K562 (cell line): ENCODE measurements at regions not wholly inside any gene's neighbourhood (a gene's known extent, or its start where the extent isn't known, plus 50 kb on each side); places are given as distances from the start of the nearest gene placed in this dataset.

Experiments
- ATAC-seq: fragments of 200-7000 bp; cut with Tn5 transposase; 3 replicates; pipeline ENCODE4 v1.9.1; 2020; ENCODE audit warnings: moderate library complexity
- BruUV-seq: library from RNA; stranded (reverse); fragments of 400-500 nt; replicated peaks from 2 replicates; lab custom pipeline; 2021; lab: Mats Ljungman, UMichigan
- CTCF ChIA-PET: fragments of 300-600 bp; formaldehyde crosslinking; extraction: SDS; loops from one replicate; lab custom pipeline; 2021; ENCODE audit warnings: low intra/inter-chr PET ratio; lab: Yijun Ruan, JAX
- POLR2A ChIA-PET: fragments of 300-600, 350-650 bp; sonication (Branson Sonifier 250); formaldehyde crosslinking; extraction: SDS; loops from one replicate; lab custom pipeline; 2021; ENCODE audit warnings: antibody characterized with exemption, inconsistent platforms; lab: Yijun Ruan, JAX
- DNase-seq, 4 experiments: peaks; one replicate each; pipeline versions ENCODE4 v3.0.0 to v3.0.0-alpha.2; 2011 to 2018; ENCODE audit warnings: low spot score in 3 of 4, mixed read lengths in 3 of 4; ENCODE audit errors: extremely low read depth in 1 of 4
- FAIRE-seq: peaks from 2 replicates; lab custom pipeline; 2011; peaks lifted over from hg19 to GRCh38; lab: Jason Lieb, UNC
- H2AFZ ChIP-seq: 2 replicates; pipeline ENCODE4 v1.6.0; 2011; ENCODE audit warnings: low read depth, low read length, control low read depth, inconsistent platforms
- H3K27ac ChIP-seq: fragments of 200-600 bp; 3 replicates; pipeline ENCODE4 v1.8.0; 2011; ENCODE audit warnings: low read depth, mild to moderate bottlenecking, control low read depth, inconsistent platforms, low read length, moderate library complexity, mixed read lengths; ENCODE audit errors: extremely low read depth
- H3K27me3 ChIP-seq, 2 experiments: fragments of 300-600 bp in 1 of 2; 2 replicates in 1 of 2; 3 replicates in 1 of 2; pipeline versions ENCODE4 v1.6.0 to v1.8.0; 2011; ENCODE audit warnings: inconsistent platforms in 2 of 2, low read length in 2 of 2, mild to moderate bottlenecking in 1 of 2, mixed read lengths in 1 of 2, moderate library complexity in 1 of 2; ENCODE audit not compliant: control insufficient read depth in 2 of 2, insufficient read depth in 2 of 2
- H3K36me3 ChIP-seq: fragments of 300-600 bp; 3 replicates; pipeline ENCODE4 v1.8.0; 2011; ENCODE audit warnings: mild to moderate bottlenecking, low read length, inconsistent platforms; ENCODE audit not compliant: control insufficient read depth, insufficient read depth
- H3K4me1 ChIP-seq, 2 experiments: fragments of 200-600 bp in 1 of 2; replicated peaks in 1 of 2; 2 replicates in 1 of 2; 3 replicates in 1 of 2; pipeline versions ENCODE4 v1.5.1 to v1.8.0; 2011; ENCODE audit warnings: inconsistent platforms in 2 of 2, low read length in 2 of 2, mild to moderate bottlenecking in 1 of 2, mixed read lengths in 1 of 2, moderate library complexity in 1 of 2; ENCODE audit not compliant: control insufficient read depth in 2 of 2, insufficient read depth in 2 of 2
- H3K4me2 ChIP-seq: 2 replicates; pipeline ENCODE4 v1.6.1; 2011; ENCODE audit warnings: low read length, control low read depth, inconsistent platforms, mixed read lengths; ENCODE audit not compliant: insufficient read depth
- H3K4me3 ChIP-seq: fragments of 200-600 bp; sonication (generic), shearing (Covaris generic); 2 replicates; pipeline ENCODE4 v1.5.1; 2016; ENCODE audit warnings: control low read depth, inconsistent platforms
- H3K79me2 ChIP-seq: fragments of 200-600 bp; 3 replicates; pipeline ENCODE4 v1.8.0; 2011; ENCODE audit warnings: low read length, inconsistent platforms; ENCODE audit not compliant: control insufficient read depth, insufficient read depth
- H3K9ac ChIP-seq, 2 experiments: 2 replicates each; pipeline versions ENCODE4 v1.6.0 to v1.6.1; 2011; ENCODE audit warnings: low read depth in 2 of 2, low read length in 2 of 2, control low read depth in 1 of 2, inconsistent platforms in 1 of 2, mild to moderate bottlenecking in 1 of 2, mixed read lengths in 1 of 2; ENCODE audit not compliant: insufficient read depth in 1 of 2
- H3K9me1 ChIP-seq: one replicate; pipeline ENCODE4 v1.6.0; 2011; ENCODE audit warnings: inconsistent platforms, mild to moderate bottlenecking, low read length, moderate library complexity; ENCODE audit not compliant: control insufficient read depth, insufficient read depth
- H3K9me3 ChIP-seq: replicated peaks from 2 replicates; pipeline ENCODE4 v1.5.1; 2011; ENCODE audit warnings: low read depth, low read length, inconsistent platforms; ENCODE audit not compliant: control insufficient read depth, insufficient read depth
- H4K20me1 ChIP-seq: replicated peaks from 2 replicates; pipeline ENCODE4 v1.6.1; 2011; ENCODE audit warnings: low read length, inconsistent platforms, mixed read lengths; ENCODE audit not compliant: control insufficient read depth, insufficient read depth
- BMI1 ChIP-seq: fragments of 150-350 bp; IDR thresholded peaks from 2 replicates; pipeline ENCODE4 v1.6.1; 2014; ENCODE audit warnings: low read length
- E4F1 ChIP-seq: fragments of 250-450 bp; sonication (Bioruptor Pico); IDR thresholded peaks from 2 replicates; pipeline ENCODE4 v1.5.0; 2021; ENCODE audit warnings: mild to moderate bottlenecking, borderline replicate concordance
- FOXJ3 ChIP-seq: sonication (generic); formaldehyde crosslinking; IDR thresholded peaks from 2 replicates; pipeline ENCODE4 v1.4.0; 2020; ENCODE audit warnings: mild to moderate bottlenecking, missing genetic modification reagents
- PHTF2 ChIP-seq: fragments of 250-450 bp; sonication (Bioruptor Pico); IDR thresholded peaks from 2 replicates; pipeline ENCODE4 v1.5.0; 2021; ENCODE audit warnings: mild to moderate bottlenecking
- TFAM ChIP-seq: fragments of 250-450 bp; sonication (Bioruptor Pico); conservative IDR thresholded peaks from 2 replicates; pipeline ENCODE4 v1.5.0; 2021; ENCODE audit warnings: mild to moderate bottlenecking, moderate library complexity
- THRB ChIP-seq: fragments of 450-650 bp; formaldehyde crosslinking; conservative IDR thresholded peaks from 2 replicates; pipeline ENCODE4 v1.4.0; 2022; ENCODE audit warnings: mild to moderate bottlenecking, missing genetic modification characterization
- ZBTB26 ChIP-seq: fragments of 450-650 bp; formaldehyde crosslinking; IDR thresholded peaks from 2 replicates; pipeline ENCODE4 v1.4.0; 2022; ENCODE audit warnings: missing genetic modification characterization
- ZBTB7A ChIP-seq: IDR thresholded peaks from 2 replicates; pipeline ENCODE4 v1.6.1; 2011; ENCODE audit warnings: low read depth, mild to moderate bottlenecking, low read length, moderate library complexity, borderline replicate concordance; ENCODE audit not compliant: control insufficient read depth
- ZKSCAN1 ChIP-seq: fragments of 150-350 bp; IDR thresholded peaks from 2 replicates; pipeline ENCODE4 v1.6.1; 2016; ENCODE audit warnings: low read depth, low read length
- WGBS: fragments of 100-300 bp; shearing (Covaris generic); methylation state at CpG from one replicate; pipeline ENCODE4 v1.1.6; 2016; ENCODE audit warnings: low coverage, mixed read lengths; ENCODE audit not compliant: insufficient coverage; ENCODE audit errors: missing lambda C conversion rate; 5-methylcytosine and 5-hydroxymethylcytosine counted together
- in situ Hi-C: fragments of 300-500 bp; cut with MboI; formaldehyde crosslinking; loops from 4 replicates; pipeline ENCODE4 v1.15.0; 2018; ENCODE audit warnings: inconsistent platforms, mixed read lengths
- intact Hi-C: fragments of 100-400 bp; cut with micrococcal nuclease; formaldehyde crosslinking; loops from 2 replicates; pipeline ENCODE4 v1.14.2; 2022

- FAIRE-seq (no peak), ATAC-seq (no peak), DNase-seq (no peak)
- POLR2A ChIA-PET = no interaction called here
- Histone ChIP-seq H3K27me3 (no peaks in the 10 kb centered on the region), H2AFZ (no peak overlapping the region), H3K9me1 (no peaks in the 10 kb centered on the region), H3K79me2 (no peaks in the 10 kb centered on the region), H3K9ac (no peak overlapping the region), H4K20me1 (no peaks in the 10 kb centered on the region), H3K4me1 (no peaks in the 10 kb centered on the region), H3K4me2 (no peak overlapping the region), H3K9me3 (no peaks in the 10 kb centered on the region; the same call in 1 of the 2 replicates), H3K36me3 (no peaks in the 10 kb centered on the region), H3K27ac (no peak overlapping the region), H3K4me3 (no peak overlapping the region)
- in situ Hi-C loops = no loop called here
- WGBS = 10% methylated on average over 2 of the region's 2 CpGs
- CTCF ChIA-PET = no interaction called here
- intact Hi-C loops = no loop called here
- BruUV-seq = no TSS peak
- TF ChIP-seq ZBTB7A (no peak), E4F1 (CRISPR knock-in tag) (no peak), THRB (CRISPR knock-in tag) (no peak), TFAM (CRISPR knock-in tag) (no peak), BMI1 (no peak), ZKSCAN1 (no peak), PHTF2 (CRISPR knock-in tag) (no peak), FOXJ3 (CRISPR knock-in tag) (no peak), ZBTB26 (CRISPR knock-in tag) (no peak)
These were observed 300.1 kb downstream of the C12orf50 start for GRCh38 chr12:87728931-87729593.
